ENCODE measurements at regions not wholly inside any gene's neighbourhood (a gene's known extent, or its start where the extent isn't known, plus 50 kb on each side); places are given as distances from the start of the nearest gene placed in this dataset.

GRCh38 chr10:62613424-62613823 lies 191.1 kb upstream of the ADO start:
- Histone ChIP-seq H3K9me3 (ENCODE audit: control insufficient read depth, low read length) (peaks cover 6% of the 10 kb centered on the region), H3K27ac (ENCODE audit: low read depth, low read length, severe bottlenecking) (no peak overlapping the region), H3K36me3 (ENCODE audit: control insufficient read depth, insufficient read depth, low read length) (no peaks in the 10 kb centered on the region), H3K4me3 (ENCODE audit: extremely low read depth, insufficient read depth, low read length, poor library complexity, severe bottlenecking) (no peak overlapping the region), H3K4me1 (ENCODE audit: control insufficient read depth, insufficient read depth, low read length, poor library complexity, severe bottlenecking) (peaks cover 6% of the 10 kb centered on the region)
- WGBS, 2 experiments (ENCODE audit: insufficient coverage in 2 of 2): 94 to 100% methylated on average over 2 of the region's 6 CpGs

DNA sequence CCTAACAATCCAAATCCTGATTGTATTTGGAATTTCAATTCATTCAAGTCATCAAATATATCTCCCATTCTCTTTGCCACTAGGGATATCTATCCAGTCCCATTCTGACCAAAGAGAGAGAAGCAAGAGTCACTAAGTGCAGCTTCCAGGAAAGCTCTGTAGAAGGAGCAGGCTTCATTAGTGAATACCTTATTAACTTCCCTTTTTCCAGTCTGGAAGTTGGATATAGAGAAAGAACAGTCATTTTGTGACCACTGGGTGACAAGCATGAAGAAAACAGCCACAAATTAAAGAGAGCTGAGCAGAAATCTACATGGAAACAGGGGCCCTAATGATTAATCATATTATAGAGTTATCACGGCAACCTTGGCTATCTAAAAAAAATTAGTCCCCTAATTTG lies 190.7 kb upstream of the ADO start:
- Histone ChIP-seq H3K27ac (ENCODE audit: low read depth, low read length, severe bottlenecking) (no peak overlapping the region), H3K4me1 (ENCODE audit: control insufficient read depth, insufficient read depth, low read length, poor library complexity, severe bottlenecking) (peaks cover 6% of the 10 kb centered on the region), H3K36me3 (ENCODE audit: control insufficient read depth, insufficient read depth, low read length) (no peaks in the 10 kb centered on the region), H3K9me3 (ENCODE audit: control insufficient read depth, low read length) (peaks cover 6% of the 10 kb centered on the region), H3K4me3 (ENCODE audit: extremely low read depth, insufficient read depth, low read length, poor library complexity, severe bottlenecking) (no peak overlapping the region)
- no CpG with 5 or more reads among the region's 1 CpG for WGBS, 2 experiments (ENCODE audit: insufficient coverage in 2 of 2)

DNA sequence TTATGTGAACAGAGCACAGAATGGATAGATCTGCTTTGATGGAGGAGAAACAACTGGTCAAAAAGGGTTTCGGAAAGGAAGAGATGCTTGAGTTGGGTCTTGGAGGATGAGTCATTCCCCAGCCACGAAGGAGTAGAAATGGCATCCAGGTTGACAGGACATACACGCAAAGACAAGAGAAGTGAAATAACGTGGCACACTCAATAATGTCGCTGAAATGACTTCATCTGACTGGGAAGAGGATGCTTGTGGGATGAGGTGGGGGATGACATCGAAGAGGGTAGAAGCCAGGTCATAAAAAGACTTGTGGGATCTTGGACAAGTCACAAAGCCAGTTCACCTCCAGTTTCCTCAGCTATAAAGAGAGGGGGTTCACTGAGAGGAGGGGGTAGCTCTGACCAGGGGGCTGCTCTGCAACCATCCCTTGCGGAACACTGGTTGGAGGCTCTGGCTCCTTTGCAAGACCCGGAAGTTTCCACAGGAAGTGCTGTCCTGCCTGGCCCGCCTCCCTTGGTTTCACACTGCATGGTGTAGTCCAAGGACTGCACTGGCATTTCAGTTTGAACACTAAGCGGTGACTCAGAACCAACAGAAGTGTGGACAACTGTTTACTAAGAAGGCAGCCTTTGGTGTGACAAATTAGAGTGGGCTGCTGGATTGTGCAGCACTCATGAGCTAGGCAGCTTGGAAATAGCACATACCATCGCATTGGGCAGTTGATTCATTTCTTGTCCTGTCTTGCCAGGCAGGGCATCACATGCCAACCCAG lies 189.9 kb upstream of the ADO start:
- WGBS, 2 experiments (ENCODE audit: insufficient coverage in 2 of 2): 93 to 98% methylated on average over 10 to 11 of the region's 11 CpGs
- no peak overlapping the region for H3K27ac ChIP-seq (ENCODE audit: low read depth, low read length, severe bottlenecking)

DNA sequence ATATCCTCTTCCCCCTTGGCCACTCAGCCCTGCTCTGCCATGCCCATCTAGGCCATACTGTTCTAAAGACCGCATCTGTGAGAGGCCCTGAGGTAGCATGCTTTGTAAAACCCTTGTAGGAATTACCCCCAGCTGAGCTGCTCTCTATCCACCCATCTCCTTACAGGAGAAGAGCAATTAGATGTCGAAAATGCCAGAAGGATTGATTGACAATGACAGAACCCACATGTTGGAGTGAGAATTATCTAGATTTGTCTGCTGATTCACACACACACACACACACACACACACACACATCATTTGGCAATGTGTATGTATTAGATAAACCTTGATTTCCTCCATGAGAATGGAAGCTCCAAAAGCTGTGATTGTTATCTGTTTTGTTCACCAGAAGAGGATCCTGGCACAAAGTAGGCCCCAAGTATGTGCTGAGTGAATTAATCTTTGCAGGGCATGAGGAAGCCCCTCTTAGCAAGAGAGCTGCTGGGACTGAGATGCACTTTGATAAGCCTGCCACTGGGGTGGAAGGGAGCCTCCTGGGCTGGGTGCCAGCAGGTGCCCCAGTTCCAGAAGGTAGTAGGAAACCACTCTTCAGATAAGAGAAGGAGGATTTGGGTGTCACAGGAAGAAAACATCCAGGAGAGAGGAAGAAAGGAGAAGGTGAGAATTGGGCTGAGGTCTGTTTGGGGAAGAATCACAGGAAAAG lies 187.5 kb upstream of the ADO start:
- Histone ChIP-seq H3K36me3 (ENCODE audit: control insufficient read depth, insufficient read depth, low read length) (no peaks in the 10 kb centered on the region), H3K4me3 (ENCODE audit: extremely low read depth, insufficient read depth, low read length, poor library complexity, severe bottlenecking) (no peak overlapping the region), H3K27ac (ENCODE audit: low read depth, low read length, severe bottlenecking) (no peak overlapping the region), H3K9me3 (ENCODE audit: control insufficient read depth, low read length) (peaks cover 6% of the 10 kb centered on the region), H3K4me1 (ENCODE audit: control insufficient read depth, insufficient read depth, low read length, poor library complexity, severe bottlenecking) (peaks cover 6% of the 10 kb centered on the region)
- WGBS, 2 experiments (ENCODE audit: insufficient coverage in 2 of 2): no CpG with 5 or more reads among the region's 2 CpGs

More for the DNA sequence above, 189.9 kb upstream of the ADO start:
- H3K9me3 ChIP-seq (ENCODE audit: control insufficient read depth, low read length): peaks cover 6% of the 10 kb centered on the region
- peaks cover 6% of the 10 kb centered on the region for H3K4me1 ChIP-seq (ENCODE audit: control insufficient read depth, insufficient read depth, low read length, poor library complexity, severe bottlenecking)
- no peaks in the 10 kb centered on the region for H3K36me3 ChIP-seq (ENCODE audit: control insufficient read depth, insufficient read depth, low read length)
- H3K4me3 ChIP-seq (ENCODE audit: extremely low read depth, insufficient read depth, low read length, poor library complexity, severe bottlenecking): no peak overlapping the region

- no peak overlapping the region for H3K4me3 ChIP-seq (ENCODE audit: extremely low read depth, insufficient read depth, low read length, poor library complexity, severe bottlenecking)
- peaks cover 6% of the 10 kb centered on the region for H3K4me1 ChIP-seq (ENCODE audit: control insufficient read depth, insufficient read depth, low read length, poor library complexity, severe bottlenecking)
- H3K9me3 ChIP-seq (ENCODE audit: control insufficient read depth, low read length): peaks cover 6% of the 10 kb centered on the region
- H3K36me3 ChIP-seq (ENCODE audit: control insufficient read depth, insufficient read depth, low read length): no peaks in the 10 kb centered on the region
- no peak overlapping the region for H3K27ac ChIP-seq (ENCODE audit: low read depth, low read length, severe bottlenecking)
- WGBS, 2 experiments (ENCODE audit: insufficient coverage in 2 of 2): 86 to 95% methylated on average over 6 of the region's 9 CpGs
These were observed 186.9 kb upstream of the ADO start for GRCh38 chr10:62617652-62618051.

DNA sequence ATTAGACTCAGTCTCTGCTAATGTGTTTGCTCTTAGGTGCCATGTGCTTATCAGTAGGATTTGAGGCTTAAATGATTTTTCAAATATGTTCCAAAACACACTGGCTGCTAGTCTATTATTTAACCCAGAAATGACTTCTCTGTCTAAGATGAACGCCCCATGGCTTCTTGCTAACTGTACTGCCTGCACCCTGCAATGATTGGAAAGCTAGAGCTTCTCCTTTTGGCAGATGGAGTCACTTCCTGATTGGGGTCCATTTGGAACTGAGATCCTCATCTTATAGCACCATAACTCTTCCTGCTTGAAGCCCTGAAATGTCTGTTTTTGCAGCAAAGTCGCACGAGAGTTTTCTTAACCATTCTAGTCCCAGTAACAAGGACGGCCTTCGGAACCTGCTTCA lies 186.5 kb upstream of the ADO start:
- no peak overlapping the region for H3K27ac ChIP-seq (ENCODE audit: low read depth, low read length, severe bottlenecking)
- 89 to 100% methylated on average over 1 to 5 of the region's 5 CpGs for WGBS, 2 experiments (ENCODE audit: insufficient coverage in 2 of 2)

DNA sequence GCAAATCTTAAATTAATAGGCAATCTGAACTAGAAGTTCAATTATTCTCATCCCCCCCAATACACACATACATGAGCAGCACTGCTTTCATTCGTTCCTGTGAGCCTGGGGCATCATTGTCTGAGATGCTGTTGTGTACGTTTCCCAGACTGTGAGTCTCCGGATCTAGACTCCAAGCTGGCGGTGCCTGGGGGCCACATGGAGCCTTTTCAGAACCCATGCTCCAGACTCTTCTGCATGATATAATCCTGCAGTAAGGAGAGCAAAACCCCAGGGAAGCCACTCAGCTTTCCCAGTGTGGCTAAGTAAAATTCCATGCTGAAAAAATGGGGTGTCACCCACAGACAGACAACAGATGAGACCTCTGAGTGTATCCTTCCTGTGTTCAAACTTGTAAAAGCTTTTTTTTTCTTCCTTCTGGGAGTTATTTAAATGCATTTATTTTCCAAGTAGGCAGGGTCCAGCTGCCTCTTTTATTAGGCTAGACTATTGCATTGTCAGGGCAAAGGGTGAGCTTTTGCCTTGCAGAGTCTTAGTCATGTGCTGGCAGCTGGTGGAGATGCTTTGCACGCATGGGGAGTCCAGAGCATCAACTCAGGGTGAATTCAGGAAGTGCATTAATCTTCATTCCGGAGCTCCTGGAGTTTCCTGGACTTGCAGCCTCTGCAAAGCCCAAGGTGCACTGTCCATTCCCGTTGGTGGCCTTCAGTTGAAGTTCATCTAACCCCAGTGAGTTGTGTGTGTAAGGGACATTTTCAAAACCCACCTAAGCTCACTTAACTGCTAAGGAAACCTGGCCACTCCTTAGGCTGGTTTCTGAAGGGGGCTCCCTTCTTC lies 185.7 kb upstream of the ADO start:
- Histone ChIP-seq H3K9me3 (ENCODE audit: control insufficient read depth, low read length) (peaks cover 6% of the 10 kb centered on the region), H3K36me3 (ENCODE audit: control insufficient read depth, insufficient read depth, low read length) (no peaks in the 10 kb centered on the region), H3K4me3 (ENCODE audit: extremely low read depth, insufficient read depth, low read length, poor library complexity, severe bottlenecking) (no peak overlapping the region), H3K4me1 (ENCODE audit: control insufficient read depth, insufficient read depth, low read length, poor library complexity, severe bottlenecking) (peaks cover 6% of the 10 kb centered on the region), H3K27ac (ENCODE audit: low read depth, low read length, severe bottlenecking) (no peak overlapping the region)
- 83 to 85% methylated on average over 3 to 7 of the region's 7 CpGs for WGBS, 2 experiments (ENCODE audit: insufficient coverage in 2 of 2)

More for the DNA sequence above, 186.5 kb upstream of the ADO start:
- Histone ChIP-seq H3K9me3 (ENCODE audit: control insufficient read depth, low read length) (peaks cover 6% of the 10 kb centered on the region), H3K4me1 (ENCODE audit: control insufficient read depth, insufficient read depth, low read length, poor library complexity, severe bottlenecking) (peaks cover 6% of the 10 kb centered on the region), H3K4me3 (ENCODE audit: extremely low read depth, insufficient read depth, low read length, poor library complexity, severe bottlenecking) (no peak overlapping the region), H3K36me3 (ENCODE audit: control insufficient read depth, insufficient read depth, low read length) (no peaks in the 10 kb centered on the region)

GRCh38 chr10:62619413-62619738 lies 185.1 kb upstream of the ADO start:
- H3K27ac ChIP-seq (ENCODE audit: low read depth, low read length, severe bottlenecking): no peak overlapping the region
- WGBS, 2 experiments (ENCODE audit: insufficient coverage in 2 of 2): 100% methylated on average over 1 of the region's 2 CpGs; no CpG with 5 or more reads in 1 of the 2 experiments
- H3K9me3 ChIP-seq (ENCODE audit: control insufficient read depth, low read length): peaks cover 3% of the 10 kb centered on the region

DNA sequence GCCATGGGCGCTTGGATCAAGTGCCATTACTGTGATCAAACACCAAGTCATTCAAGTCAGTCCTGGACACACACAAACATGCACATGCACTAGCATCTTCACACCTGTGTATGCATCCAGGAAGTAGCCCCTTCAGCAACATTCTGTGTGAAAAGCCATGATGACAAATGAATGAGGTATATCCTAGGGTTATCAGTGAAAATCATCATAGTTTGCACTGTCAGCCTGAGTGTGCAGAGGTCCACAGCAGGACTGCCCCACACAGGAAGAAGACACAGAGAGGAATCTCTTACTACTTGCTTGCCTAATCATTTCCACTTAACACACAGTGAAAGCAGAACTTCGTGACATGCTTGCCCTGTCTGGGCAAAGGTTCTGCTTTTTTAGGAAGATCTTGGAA lies 184.0 kb upstream of the ADO start:
- no peak overlapping the region for H3K27ac ChIP-seq (ENCODE audit: low read depth, low read length, severe bottlenecking)
- H3K4me1 ChIP-seq (ENCODE audit: control insufficient read depth, insufficient read depth, low read length, poor library complexity, severe bottlenecking): peaks cover under 1% of the 10 kb centered on the region
- no peaks in the 10 kb centered on the region for H3K36me3 ChIP-seq (ENCODE audit: control insufficient read depth, insufficient read depth, low read length)
- H3K4me3 ChIP-seq (ENCODE audit: extremely low read depth, insufficient read depth, low read length, poor library complexity, severe bottlenecking): no peak overlapping the region
- 80 to 100% methylated on average over 1 of the region's 2 CpGs for WGBS, 2 experiments (ENCODE audit: insufficient coverage in 2 of 2)
- no peaks in the 10 kb centered on the region for H3K9me3 ChIP-seq (ENCODE audit: control insufficient read depth, low read length)

More at GRCh38 chr10:62619413-62619738, 185.1 kb upstream of the ADO start:
- H3K4me3 ChIP-seq (ENCODE audit: extremely low read depth, insufficient read depth, low read length, poor library complexity, severe bottlenecking): no peak overlapping the region
- H3K36me3 ChIP-seq (ENCODE audit: control insufficient read depth, insufficient read depth, low read length): no peaks in the 10 kb centered on the region
- peaks cover 4% of the 10 kb centered on the region for H3K4me1 ChIP-seq (ENCODE audit: control insufficient read depth, insufficient read depth, low read length, poor library complexity, severe bottlenecking)

- Histone ChIP-seq H3K4me3 (ENCODE audit: extremely low read depth, insufficient read depth, low read length, poor library complexity, severe bottlenecking) (no peak overlapping the region), H3K9me3 (ENCODE audit: control insufficient read depth, low read length) (no peaks in the 10 kb centered on the region), H3K36me3 (ENCODE audit: control insufficient read depth, insufficient read depth, low read length) (no peaks in the 10 kb centered on the region), H3K27ac (ENCODE audit: low read depth, low read length, severe bottlenecking) (no peak overlapping the region), H3K4me1 (ENCODE audit: control insufficient read depth, insufficient read depth, low read length, poor library complexity, severe bottlenecking) (peaks cover 22% of the 10 kb centered on the region)
- 84 to 94% methylated on average over 7 of the region's 7 CpGs for WGBS, 2 experiments (ENCODE audit: insufficient coverage in 2 of 2)
These were observed 181.3 kb upstream of the ADO start for GRCh38 chr10:62623223-62623622.

Measured in mesodermal cell (in vitro differentiated cells).